Gastrocnemius medialis (tissue), 4 donors: ENCODE measurements at regions not wholly inside any gene's neighbourhood (a gene's known extent, or its start where the extent isn't known, plus 50 kb on each side); places are given as distances from the start of the nearest gene placed in this dataset.
A peak's percentile ranks its signal among the peaks of the same experiment; 100 is the strongest.

Source experiments
- ATAC-seq, 2 donors: fragments of 150-250 bp; one replicate each; pipeline ENCODE4 v1.9.1; 2016
- DNase-seq, 2 donors: peaks; one replicate each; pipeline ENCODE4 v3.0.0-alpha.2; 2019
- H3K27ac ChIP-seq, 4 donors: fragments of 200-600 bp; sonication (generic); 1 replicate in 1 of 4; 2 replicates in 3 of 4; pipeline ENCODE4 v1.5.1; 2016 to 2018; ENCODE audit warnings: mild to moderate bottlenecking in 2 of 4, moderate library complexity in 1 of 4
- H3K27me3 ChIP-seq, 3 donors: fragments of 200-600 bp; sonication (generic) in 2 of 3; 1 replicate in 1 of 3; 2 replicates in 2 of 3; pipeline versions ENCODE4 v1.5.1 to v1.6.0; 2016 to 2019; ENCODE audit warnings: mild to moderate bottlenecking in 1 of 3, moderate library complexity in 1 of 3
- H3K36me3 ChIP-seq, 2 donors: fragments of 200-600 bp; sonication (generic) in 1 of 2; one replicate each; pipeline ENCODE4 v1.5.1; 2017 to 2018
- H3K4me1 ChIP-seq, 2 donors: fragments of 200-600 bp; sonication (generic) in 1 of 2; one replicate each; pipeline ENCODE4 v1.5.1; 2016 to 2017; ENCODE audit warnings: mild to moderate bottlenecking in 2 of 2
- H3K4me3 ChIP-seq, 4 donors: fragments of 200-600 bp; sonication (generic) in 3 of 4; 1 replicate in 1 of 4; 2 replicates in 3 of 4; pipeline ENCODE4 v1.5.1; 2016 to 2019; ENCODE audit warnings: mild to moderate bottlenecking in 2 of 4
- H3K9me3 ChIP-seq, 3 donors: fragments of 200-600 bp; sonication (generic) in 2 of 3; 1 replicate in 1 of 3; 2 replicates in 2 of 3; pipeline ENCODE4 v1.5.1; 2016 to 2019
- CTCF ChIP-seq, 5 experiments: fragments of 450-650 bp in 3 of 5; fragments of 200-600 bp in 2 of 5; sonication (generic) in 2 of 5; IDR thresholded peaks in 4 of 5; conservative IDR thresholded peaks in 1 of 5; 1 replicate in 4 of 5; 2 replicates in 1 of 5; pipeline ENCODE4 v1.5.1; 2016 to 2019; ENCODE audit warnings: antibody characterized with exemption in 5 of 5, mild to moderate bottlenecking in 3 of 5, moderate library complexity in 3 of 5
- POLR2A ChIP-seq, 2 donors: fragments of 450-650 bp; IDR thresholded peaks; one replicate each; pipeline ENCODE4 v1.6.1; 2017; ENCODE audit warnings: antibody characterized with exemption in 2 of 2, mild to moderate bottlenecking in 2 of 2, moderate library complexity in 2 of 2
- in situ Hi-C, 4 donors: fragments of 200-750 bp; cut with MboI; loops; one replicate each; pipeline versions ENCODE4 v1.15.0 to v1.8.0; 2017; ENCODE audit warnings: low sequenced_read_pairs in 4 of 4
- intact Hi-C: fragments of 100-400 bp; cut with DNase I; formaldehyde crosslinking; loops from one replicate; pipeline ENCODE4 v1.15.1; 2023; ENCODE audit warnings: low total_unique reads

GRCh38 chr17:77354420-77354669 lies 213.6 kb downstream of the SEC14L1 start:
- TF ChIP-seq CTCF (IDR thresholded peaks at IDR 0.05 in 4 of 5, conservative IDR thresholded peaks at IDR 0.05 in 1 of 5), result no peak
- no peak for TF ChIP-seq POLR2A (IDR thresholded peaks at IDR 0.05)
- intact Hi-C loops (no loop called here), in situ Hi-C loops (no loop called here)
- ATAC-seq (no peak), DNase-seq (no peak)
- Histone ChIP-seq H3K36me3 (no peaks in the 10 kb centered on the region), H3K9me3 (no peaks in the 10 kb centered on the region), H3K27me3 (no peaks in the 10 kb centered on the region), H3K4me1 (peaks cover 13 to 55% of the 10 kb centered on the region in 2 donors), H3K27ac (peak overlapping the region; percentile 15 to 67 (median 32)), H3K4me3 (no peak overlapping the region)

- H3K4me3 ChIP-seq, result no peak overlapping the region
- DNase-seq (peak; percentile 35 to 70), ATAC-seq (peak; percentile 3 to 7)
- H3K27me3 ChIP-seq, result no peaks in the 10 kb centered on the region
- in situ Hi-C loops, result no loop called here
- H3K36me3 ChIP-seq, result no peaks in the 10 kb centered on the region
- no peaks in the 10 kb centered on the region for H3K9me3 ChIP-seq
- H3K4me1 ChIP-seq, result peaks cover 13 to 50% of the 10 kb centered on the region in 2 donors
- TF ChIP-seq POLR2A (IDR thresholded peaks at IDR 0.05), result no peak
- TF ChIP-seq CTCF (IDR thresholded peaks at IDR 0.05 in 4 of 5, conservative IDR thresholded peaks at IDR 0.05 in 1 of 5), result no peak
- intact Hi-C loops, result no loop called here
- H3K27ac ChIP-seq, result peak overlapping the region; percentile 15 to 67 (median 32)
These were observed 214.1 kb downstream of the SEC14L1 start for GRCh38 chr17:77354670-77355455.

GRCh38 chr17:77356109-77356689 lies 215.4 kb downstream of the SEC14L1 start:
- Histone ChIP-seq H3K27me3 (no peaks in the 10 kb centered on the region), H3K36me3 (no peaks in the 10 kb centered on the region), H3K9me3 (no peaks in the 10 kb centered on the region), H3K4me3 (no peak overlapping the region), H3K4me1 (peaks cover 8 to 37% of the 10 kb centered on the region in 2 donors), H3K27ac (peak overlapping the region; percentile 60 to 87 (median 74))
- peak in 1 of 2 donors; percentile 67 for DNase-seq
- intact Hi-C loops, result no loop called here
- in situ Hi-C loops, result no loop called here
- TF ChIP-seq CTCF (IDR thresholded peaks at IDR 0.05 in 4 of 5, conservative IDR thresholded peaks at IDR 0.05 in 1 of 5) (no peak), POLR2A (IDR thresholded peaks at IDR 0.05) (no peak)
- peak; percentile 55 to 61 for ATAC-seq

- Histone ChIP-seq H3K9me3 (no peaks in the 10 kb centered on the region), H3K4me3 (no peak overlapping the region), H3K27ac (peak overlapping the region; percentile 10 to 87 (median 72)), H3K36me3 (no peaks in the 10 kb centered on the region), H3K27me3 (no peaks in the 10 kb centered on the region), H3K4me1 (peaks cover 7 to 31% of the 10 kb centered on the region in 2 donors)
- in situ Hi-C loops, result no loop called here
- ATAC-seq, result peak; percentile 21 to 57
- intact Hi-C loops, result no loop called here
- peak; percentile 31 to 59 for DNase-seq
- TF ChIP-seq POLR2A (IDR thresholded peaks at IDR 0.05) (no peak), CTCF (IDR thresholded peaks at IDR 0.05 in 4 of 5, conservative IDR thresholded peaks at IDR 0.05 in 1 of 5) (no peak)
These were observed 216.0 kb downstream of the SEC14L1 start for GRCh38 chr17:77356690-77357201.
